OCI-LY1 (cell line): ENCODE measurements at regions not wholly inside any gene's neighbourhood (a gene's known extent, or its start where the extent isn't known, plus 50 kb on each side); places are given as distances from the start of the nearest gene placed in this dataset.

Source experiments
- EZH2 ChIP-seq: fragments of 200-600 bp; sonication (generic), shearing (Covaris generic); IDR thresholded peaks from 2 replicates; pipeline ENCODE4 v1.8.0; 2017; ENCODE audit warnings: borderline replicate concordance, mixed run types, mild to moderate bottlenecking, antibody characterized with exemption, low read length, moderate library complexity, mixed read lengths
- TF ChIP-seq, protein P1 (sequence below): fragments of 200-600 bp; sonication (generic), shearing (Covaris generic); IDR thresholded peaks from 2 replicates; pipeline ENCODE4 v1.5.1; 2017; ENCODE audit warnings: mild to moderate bottlenecking, antibody characterized with exemption, low read length, moderate library complexity, mixed read lengths

DNA sequence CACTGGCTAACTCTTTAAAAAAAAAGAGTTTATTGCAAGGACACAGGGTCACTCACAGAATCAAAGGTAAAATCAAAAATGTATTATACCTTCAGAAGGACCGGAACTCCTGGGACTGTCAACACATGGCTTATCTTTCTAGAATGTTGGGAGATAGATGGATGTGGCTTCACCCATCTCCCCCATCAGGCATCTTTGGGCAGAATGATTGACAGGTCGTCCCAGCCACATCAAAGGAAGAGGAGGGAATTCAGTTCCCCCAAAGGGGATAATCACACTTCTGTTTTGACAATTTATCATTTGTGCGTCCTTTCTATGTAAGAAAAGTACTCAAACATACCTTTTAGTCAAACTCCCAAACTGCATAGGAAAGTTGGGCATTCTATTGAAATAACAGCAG lies 228.6 kb upstream of the CDH5 start:
- no peak for TF ChIP-seq EZH2
- TF ChIP-seq, protein P1, sequence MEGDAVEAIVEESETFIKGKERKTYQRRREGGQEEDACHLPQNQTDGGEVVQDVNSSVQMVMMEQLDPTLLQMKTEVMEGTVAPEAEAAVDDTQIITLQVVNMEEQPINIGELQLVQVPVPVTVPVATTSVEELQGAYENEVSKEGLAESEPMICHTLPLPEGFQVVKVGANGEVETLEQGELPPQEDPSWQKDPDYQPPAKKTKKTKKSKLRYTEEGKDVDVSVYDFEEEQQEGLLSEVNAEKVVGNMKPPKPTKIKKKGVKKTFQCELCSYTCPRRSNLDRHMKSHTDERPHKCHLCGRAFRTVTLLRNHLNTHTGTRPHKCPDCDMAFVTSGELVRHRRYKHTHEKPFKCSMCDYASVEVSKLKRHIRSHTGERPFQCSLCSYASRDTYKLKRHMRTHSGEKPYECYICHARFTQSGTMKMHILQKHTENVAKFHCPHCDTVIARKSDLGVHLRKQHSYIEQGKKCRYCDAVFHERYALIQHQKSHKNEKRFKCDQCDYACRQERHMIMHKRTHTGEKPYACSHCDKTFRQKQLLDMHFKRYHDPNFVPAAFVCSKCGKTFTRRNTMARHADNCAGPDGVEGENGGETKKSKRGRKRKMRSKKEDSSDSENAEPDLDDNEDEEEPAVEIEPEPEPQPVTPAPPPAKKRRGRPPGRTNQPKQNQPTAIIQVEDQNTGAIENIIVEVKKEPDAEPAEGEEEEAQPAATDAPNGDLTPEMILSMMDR = no peak
